ENCODE measurements at regions not wholly inside any gene's neighbourhood (a gene's known extent, or its start where the extent isn't known, plus 50 kb on each side); places are given as distances from the start of the nearest gene placed in this dataset.

- no peak for TF ChIP-seq CTCF (IDR thresholded peaks at IDR 0.05; ENCODE audit: low read depth, low read length)
- no peak for DNase-seq (ENCODE audit: low read depth, low spot score)
- ChIA-PET POLR2A (interaction anchor here (0.6 kb wide), 1 partner anchor 672 kb away, joined by 5 read pairs; no protein-coding TSS in a partner anchor), CTCF (no interaction called here)
- Histone ChIP-seq H3K27ac (ENCODE audit: low read depth, low read length) (no peak overlapping the region), H3K4me3 (ENCODE audit: low read depth, low read length) (no peak overlapping the region), H3K27me3 (ENCODE audit: control insufficient read depth, insufficient read depth, low read length) (peaks cover 19% of the 10 kb centered on the region), H3K9me3 (ENCODE audit: control insufficient read depth, insufficient read depth, low read length) (peaks cover 26% of the 10 kb centered on the region)
Measured at GRCh38 chr2:171626949-171627348, 60.3 kb upstream of the DYNC1I2 start.

GRCh38 chr2:171627412-171627811 lies 59.9 kb upstream of the DYNC1I2 start:
- no peak for TF ChIP-seq CTCF (IDR thresholded peaks at IDR 0.05; ENCODE audit: low read depth, low read length)
- Histone ChIP-seq H3K27ac (ENCODE audit: low read depth, low read length) (no peak overlapping the region), H3K9me3 (ENCODE audit: control insufficient read depth, insufficient read depth, low read length) (peaks cover 30% of the 10 kb centered on the region), H3K4me3 (ENCODE audit: low read depth, low read length) (no peak overlapping the region), H3K27me3 (ENCODE audit: control insufficient read depth, insufficient read depth, low read length) (peaks cover 19% of the 10 kb centered on the region)
- CTCF ChIA-PET: no interaction called here
- POLR2A ChIA-PET: interaction anchor here (0.6 kb wide), 1 partner anchor 672 kb away, joined by 5 read pairs; no protein-coding TSS in a partner anchor
- DNase-seq (ENCODE audit: low read depth, low spot score): no peak

- ChIA-PET CTCF (no interaction called here), POLR2A (no interaction called here)
- no peak for DNase-seq (ENCODE audit: low read depth, low spot score)
- H3K4me3 ChIP-seq (ENCODE audit: low read depth, low read length): no peak overlapping the region
- no peak overlapping the region for H3K27ac ChIP-seq (ENCODE audit: low read depth, low read length)
- H3K9me3 ChIP-seq (ENCODE audit: control insufficient read depth, insufficient read depth, low read length): peaks cover 30% of the 10 kb centered on the region
- H3K27me3 ChIP-seq (ENCODE audit: control insufficient read depth, insufficient read depth, low read length): peaks cover 6% of the 10 kb centered on the region
- TF ChIP-seq CTCF (IDR thresholded peaks at IDR 0.05; ENCODE audit: low read depth, low read length): no peak
Measured at GRCh38 chr2:171629113-171629512, 58.2 kb upstream of the DYNC1I2 start.

- ChIA-PET CTCF (no interaction called here), POLR2A (no interaction called here)
- Histone ChIP-seq H3K27me3 (ENCODE audit: control insufficient read depth, insufficient read depth, low read length) (peaks cover 3% of the 10 kb centered on the region), H3K4me3 (ENCODE audit: low read depth, low read length) (no peak overlapping the region), H3K27ac (ENCODE audit: low read depth, low read length) (no peak overlapping the region), H3K9me3 (ENCODE audit: control insufficient read depth, insufficient read depth, low read length) (peaks cover 30% of the 10 kb centered on the region)
- DNase-seq (ENCODE audit: low read depth, low spot score): no peak
- TF ChIP-seq CTCF (IDR thresholded peaks at IDR 0.05; ENCODE audit: low read depth, low read length): no peak
Measured at GRCh38 chr2:171630089-171630770, 57.0 kb upstream of the DYNC1I2 start.

GRCh38 chr2:171630812-171631626 lies 56.2 kb upstream of the DYNC1I2 start:
- Histone ChIP-seq H3K27me3 (ENCODE audit: control insufficient read depth, insufficient read depth, low read length) (peaks cover 3% of the 10 kb centered on the region), H3K9me3 (ENCODE audit: control insufficient read depth, insufficient read depth, low read length) (peaks cover 30% of the 10 kb centered on the region), H3K4me3 (ENCODE audit: low read depth, low read length) (no peak overlapping the region), H3K27ac (ENCODE audit: low read depth, low read length) (no peak overlapping the region)
- ChIA-PET CTCF (no interaction called here), POLR2A (no interaction called here)
- DNase-seq (ENCODE audit: low read depth, low spot score): no peak
- no peak for TF ChIP-seq CTCF (IDR thresholded peaks at IDR 0.05; ENCODE audit: low read depth, low read length)

Measured in AG04450 (cell line).